HCT116 (cell line): ENCODE measurements at regions not wholly inside any gene's neighbourhood (a gene's known extent, or its start where the extent isn't known, plus 50 kb on each side); places are given as distances from the start of the nearest gene placed in this dataset.
A peak's percentile ranks its signal among the peaks of the same experiment; 100 is the strongest.

ENCODE experiments used
- ATAC-seq: fragments of 200-7000 bp; cut with Tn5 transposase; 2 replicates; pipeline ENCODE4 v1.9.1; 2020; ENCODE audit warnings: mild to moderate bottlenecking, moderate library complexity
- BruUV-seq: library from RNA; stranded (reverse); fragments of 400-500 nt; replicated peaks from 2 replicates; lab custom pipeline; 2021; lab: Mats Ljungman, UMichigan
- CTCF ChIA-PET: fragments of 300-600 bp; sonication (Branson Sonifier 250); formaldehyde crosslinking; loops from one replicate; lab custom pipeline; 2021; ENCODE audit warnings: antibody characterized with exemption; lab: Charles Lee
- POLR2A ChIA-PET: fragments of 300-600, 350-600 bp; sonication (Branson Sonifier 250); formaldehyde crosslinking; loops from one replicate; lab custom pipeline; 2021; ENCODE audit warnings: antibody characterized with exemption; lab: Charles Lee
- RAD21 ChIA-PET, 2 experiments: fragments of 300-600 bp; sonication (Branson Sonifier 250); formaldehyde crosslinking; loops; one replicate each; lab custom pipeline; 2023; ENCODE audit warnings: low total read pairs in 2 of 2; ENCODE audit not compliant: uncharacterized antibody in 2 of 2, unreplicated experiment in 2 of 2, low non-redundant PET in 1 of 2; lab: Charles Lee
- DNase-seq: peaks from one replicate; pipeline ENCODE4 v3.0.0-alpha.2; 2010; ENCODE audit warnings: low read depth, low spot score
- H2AFZ ChIP-seq: fragments of 200-600 bp; shearing (Covaris generic), sonication (generic); 2 replicates; pipeline ENCODE4 v1.6.1; 2017; ENCODE audit warnings: low read depth, mixed run types, mixed read lengths, antibody characterized with exemption, low read length; ENCODE audit not compliant: poor library complexity, severe bottlenecking
- H3K27ac ChIP-seq: 2 replicates; pipeline ENCODE4 v1.5.1; 2012; ENCODE audit warnings: low read depth, low read length
- H3K27me3 ChIP-seq: fragments of 200-600 bp; sonication (generic); 2 replicates; pipeline ENCODE4 v1.6.1; 2016; ENCODE audit warnings: mixed run types, low read length, mixed read lengths; ENCODE audit not compliant: insufficient read depth
- H3K36me3 ChIP-seq, 2 experiments: fragments of 200-500 bp in 1 of 2; fragments of 200-600 bp in 1 of 2; sonication (Bioruptor generic) in 1 of 2; sonication (generic) in 1 of 2; 2 replicates each; pipeline versions ENCODE4 v1.5.1 to v1.6.1; 2014 to 2016; ENCODE audit warnings: low read length in 2 of 2, inconsistent platforms in 1 of 2, mixed read lengths in 1 of 2, mixed run types in 1 of 2; ENCODE audit not compliant: insufficient read depth in 2 of 2, control insufficient read depth in 1 of 2
- H3K4me1 ChIP-seq, 2 experiments: fragments of 200-600 bp in 1 of 2; sonication (generic) in 1 of 2; 2 replicates each; pipeline versions ENCODE4 v1.5.1 to v1.6.1; 2012 to 2017; ENCODE audit warnings: low read length in 2 of 2, inconsistent platforms in 1 of 2, mild to moderate bottlenecking in 1 of 2, mixed read lengths in 1 of 2, mixed run types in 1 of 2, moderate library complexity in 1 of 2; ENCODE audit not compliant: insufficient read depth in 2 of 2, control insufficient read depth in 1 of 2
- H3K4me2 ChIP-seq: fragments of 200-600 bp; sonication (generic); 2 replicates; pipeline ENCODE4 v1.6.1; 2017; ENCODE audit warnings: mixed run types, low read length, mixed read lengths
- H3K4me3 ChIP-seq, 2 experiments: fragments of 200-600 bp in 1 of 2; sonication (generic) in 1 of 2; replicated peaks in 1 of 2; 2 replicates each; pipeline ENCODE4 v1.5.1; 2011 to 2016; ENCODE audit warnings: low read length in 2 of 2, control low read depth in 1 of 2, low read depth in 1 of 2, mild to moderate bottlenecking in 1 of 2, mixed read lengths in 1 of 2, mixed run types in 1 of 2
- H3K79me2 ChIP-seq: fragments of 200-600 bp; sonication (generic); 2 replicates; pipeline ENCODE4 v1.6.1; 2017; ENCODE audit warnings: mild to moderate bottlenecking, mixed run types, low read length, moderate library complexity, mixed read lengths; ENCODE audit not compliant: insufficient read depth
- H3K9ac ChIP-seq: fragments of 200-600 bp; sonication (generic); 2 replicates; pipeline ENCODE4 v1.6.1; 2016; ENCODE audit warnings: low read length, mixed read lengths
- H3K9me2 ChIP-seq: fragments of 200-600 bp; sonication (generic), shearing (Covaris generic); 2 replicates; pipeline ENCODE4 v1.6.1; 2017; ENCODE audit warnings: mixed run types, mild to moderate bottlenecking, moderate library complexity; ENCODE audit not compliant: insufficient read depth
- H3K9me3 ChIP-seq, 2 experiments: fragments of 200-500 bp in 1 of 2; fragments of 200-600 bp in 1 of 2; sonication (Bioruptor generic) in 1 of 2; sonication (generic) in 1 of 2; 2 replicates each; pipeline ENCODE4 v1.6.1; 2014 to 2017; ENCODE audit warnings: low read length in 2 of 2, mixed read lengths in 2 of 2, inconsistent platforms in 1 of 2, low read depth in 1 of 2, mild to moderate bottlenecking in 1 of 2, mixed run types in 1 of 2, moderate library complexity in 1 of 2; ENCODE audit not compliant: control insufficient read depth in 1 of 2, insufficient read depth in 1 of 2
- H4K20me1 ChIP-seq: fragments of 200-600 bp; sonication (generic), shearing (Covaris generic); 2 replicates; pipeline ENCODE4 v1.6.1; 2017; ENCODE audit warnings: mixed run types, mild to moderate bottlenecking, moderate library complexity; ENCODE audit not compliant: insufficient read depth
- ATF3 ChIP-seq: IDR thresholded peaks from 2 replicates; pipeline ENCODE4 v1.6.1; 2012
- CEBPB ChIP-seq: IDR thresholded peaks from 2 replicates; pipeline ENCODE4 v1.6.1; 2012; ENCODE audit warnings: low read depth
- CTCF ChIP-seq, 3 experiments: fragments of 200-600 bp in 1 of 3; sonication (generic) in 1 of 3; IDR thresholded peaks in 2 of 3; conservative IDR thresholded peaks in 1 of 3; 2 replicates each; pipeline ENCODE4 v1.5.1; 2012 to 2017; ENCODE audit warnings: low read depth in 2 of 3, low read length in 2 of 3, antibody characterized with exemption in 1 of 3, borderline replicate concordance in 1 of 3, control low read depth in 1 of 3, mild to moderate bottlenecking in 1 of 3, mixed read lengths in 1 of 3, mixed run types in 1 of 3, moderate library complexity in 1 of 3; ENCODE audit not compliant: insufficient read depth in 1 of 3
- POLR2A ChIP-seq: IDR thresholded peaks from 2 replicates; pipeline ENCODE4 v1.7.0; 2011; ENCODE audit warnings: borderline replicate concordance; ENCODE audit not compliant: insufficient read depth, insufficient read length; ENCODE audit errors: extremely low read depth
- SRF ChIP-seq: IDR thresholded peaks from 2 replicates; pipeline ENCODE4 v1.6.1; 2012; ENCODE audit warnings: low read depth
- ZBTB33 ChIP-seq: IDR thresholded peaks from 2 replicates; pipeline ENCODE4 v1.6.1; 2011; ENCODE audit warnings: mild to moderate bottlenecking, low read length, moderate library complexity; ENCODE audit not compliant: insufficient replicate concordance; ENCODE audit errors: extremely low read depth
- intact Hi-C: fragments of 100-400 bp; cut with micrococcal nuclease; formaldehyde crosslinking; loops from 2 replicates; pipeline ENCODE4 v1.10.0; 2022

- Histone ChIP-seq H3K4me3 (no peak overlapping the region), H3K9me3 (no peaks in the 10 kb centered on the region), H2AFZ (peak overlapping the region; percentile 32), H4K20me1 (no peaks in the 10 kb centered on the region), H3K9ac (no peak overlapping the region), H3K4me1 (peaks cover 11 to 22% of the 10 kb centered on the region in 2 experiments), H3K27me3 (no peaks in the 10 kb centered on the region), H3K79me2 (no peaks in the 10 kb centered on the region), H3K27ac (peak overlapping the region; percentile 26; the same call in 1 of the 2 replicates), H3K4me2 (peak overlapping the region; percentile 37; the same call in 1 of the 2 replicates), H3K36me3 (no peaks in the 10 kb centered on the region), H3K9me2 (no peaks in the 10 kb centered on the region)
- RAD21 ChIA-PET = no interaction called here
- CTCF ChIA-PET = no interaction called here
- intact Hi-C loops = no loop called here
- BruUV-seq = no TSS peak
- TF ChIP-seq ZBTB33 = no peak
- no peak for TF ChIP-seq SRF
- TF ChIP-seq CEBPB = no peak
- TF ChIP-seq CTCF (IDR thresholded peaks at IDR 0.05 in 2 of 3, conservative IDR thresholded peaks at IDR 0.05 in 1 of 3; ENCODE audit: borderline replicate concordance in 1 of 3, insufficient read depth in 1 of 3, low read depth in 2 of 3, low read length in 2 of 3) = no peak
- TF ChIP-seq POLR2A = no peak
- no peak for TF ChIP-seq ATF3
- POLR2A ChIA-PET = interaction anchor here (1.1 kb wide), 1 partner anchor 8 kb away, joined by 3 read pairs; no protein-coding TSS in a partner anchor
- ATAC-seq (peak; percentile 27), DNase-seq (no peak)
These were observed 112.9 kb downstream of the DLL1 start for GRCh38 chr6:170177772-170178560.
